ENCODE measurements at regions not wholly inside any gene's neighbourhood (a gene's known extent, or its start where the extent isn't known, plus 50 kb on each side); places are given as distances from the start of the nearest gene placed in this dataset.

DNA sequence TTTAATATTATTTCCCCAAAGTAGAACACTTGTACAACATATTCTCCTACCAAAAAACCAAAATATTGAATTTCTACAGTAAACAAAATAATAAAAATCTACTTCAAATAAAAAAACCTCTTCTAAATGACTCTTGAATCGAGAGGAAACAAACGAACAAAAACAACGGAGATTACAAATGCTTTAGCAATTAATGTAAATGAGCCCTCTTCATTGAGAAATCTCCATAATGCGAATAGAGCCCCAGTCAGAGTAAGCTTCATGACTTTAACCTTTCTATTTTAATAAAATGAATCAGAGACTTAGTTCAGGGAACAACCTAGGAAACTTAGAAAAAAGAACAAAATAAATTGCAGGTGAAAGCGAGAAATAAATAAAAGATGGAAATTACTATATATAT, 129.3 kb upstream of the SEMA6A start:
- Histone ChIP-seq H3K4me3 (no peak overlapping the region), H3K4me1 (no peaks in the 10 kb centered on the region), H3K27me3 (no peaks in the 10 kb centered on the region), H3K27ac (no peak overlapping the region), H3K36me3 (no peaks in the 10 kb centered on the region), H3K9me3 (no peaks in the 10 kb centered on the region)
- TF ChIP-seq, protein P1, sequence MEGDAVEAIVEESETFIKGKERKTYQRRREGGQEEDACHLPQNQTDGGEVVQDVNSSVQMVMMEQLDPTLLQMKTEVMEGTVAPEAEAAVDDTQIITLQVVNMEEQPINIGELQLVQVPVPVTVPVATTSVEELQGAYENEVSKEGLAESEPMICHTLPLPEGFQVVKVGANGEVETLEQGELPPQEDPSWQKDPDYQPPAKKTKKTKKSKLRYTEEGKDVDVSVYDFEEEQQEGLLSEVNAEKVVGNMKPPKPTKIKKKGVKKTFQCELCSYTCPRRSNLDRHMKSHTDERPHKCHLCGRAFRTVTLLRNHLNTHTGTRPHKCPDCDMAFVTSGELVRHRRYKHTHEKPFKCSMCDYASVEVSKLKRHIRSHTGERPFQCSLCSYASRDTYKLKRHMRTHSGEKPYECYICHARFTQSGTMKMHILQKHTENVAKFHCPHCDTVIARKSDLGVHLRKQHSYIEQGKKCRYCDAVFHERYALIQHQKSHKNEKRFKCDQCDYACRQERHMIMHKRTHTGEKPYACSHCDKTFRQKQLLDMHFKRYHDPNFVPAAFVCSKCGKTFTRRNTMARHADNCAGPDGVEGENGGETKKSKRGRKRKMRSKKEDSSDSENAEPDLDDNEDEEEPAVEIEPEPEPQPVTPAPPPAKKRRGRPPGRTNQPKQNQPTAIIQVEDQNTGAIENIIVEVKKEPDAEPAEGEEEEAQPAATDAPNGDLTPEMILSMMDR (IDR thresholded peaks at IDR 0.05), result no peak
- intact Hi-C loops (cut with DNase I), result no loop called here
- DNase-seq, result no peak
- no peak for ATAC-seq

DNA sequence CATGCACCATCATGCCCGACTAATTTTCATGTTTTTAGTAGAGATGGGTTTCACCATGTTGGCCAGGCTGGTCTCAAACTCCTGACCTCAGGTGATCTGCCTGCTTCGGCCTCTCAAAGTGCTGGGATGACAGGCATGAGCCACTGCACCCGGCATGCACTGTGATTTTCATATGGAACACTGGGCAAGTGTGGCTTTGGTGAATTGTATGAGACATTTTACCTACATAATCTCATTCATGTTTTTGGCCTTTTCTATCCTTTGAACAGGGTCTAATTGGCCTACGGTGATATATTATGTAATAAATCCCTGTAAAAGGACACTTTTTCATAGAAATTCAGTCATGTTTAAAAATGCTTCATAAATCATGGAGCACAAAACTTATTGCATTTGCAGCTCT, 128.7 kb upstream of the SEMA6A start:
- Histone ChIP-seq H3K4me3 (no peak overlapping the region), H3K27me3 (no peaks in the 10 kb centered on the region), H3K36me3 (no peaks in the 10 kb centered on the region), H3K4me1 (no peaks in the 10 kb centered on the region), H3K9me3 (no peaks in the 10 kb centered on the region), H3K27ac (no peak overlapping the region)
- DNase-seq (no peak), ATAC-seq (no peak)
- intact Hi-C loops (cut with DNase I), result no loop called here
- TF ChIP-seq, protein P1 (IDR thresholded peaks at IDR 0.05), result no peak

DNA sequence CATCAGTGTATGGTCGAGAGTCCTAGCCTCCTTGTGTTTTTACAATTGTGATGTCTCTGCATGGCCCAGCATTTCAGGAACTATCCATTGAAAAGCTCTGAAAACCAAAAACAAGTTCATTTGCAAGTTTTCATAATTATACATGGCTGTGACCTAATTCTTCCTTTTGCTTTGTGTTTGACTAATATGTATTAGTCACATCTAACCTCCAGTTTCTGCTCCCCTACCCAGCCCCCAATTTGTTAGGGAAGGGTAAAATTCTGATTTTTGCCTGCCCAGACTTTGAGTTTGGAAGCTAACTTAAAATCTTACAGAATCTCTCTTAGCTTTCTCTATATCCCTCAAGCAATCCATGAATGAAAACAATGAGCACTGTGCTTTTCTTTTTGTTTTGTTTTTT, 128.2 kb upstream of the SEMA6A start:
- DNase-seq (no peak), ATAC-seq (no peak)
- TF ChIP-seq, protein P1 (IDR thresholded peaks at IDR 0.05), result no peak
- Histone ChIP-seq H3K4me3 (no peak overlapping the region), H3K4me1 (no peaks in the 10 kb centered on the region), H3K36me3 (no peaks in the 10 kb centered on the region), H3K27me3 (no peaks in the 10 kb centered on the region), H3K27ac (no peak overlapping the region), H3K9me3 (no peaks in the 10 kb centered on the region)
- intact Hi-C loops (cut with DNase I), result no loop called here

DNA sequence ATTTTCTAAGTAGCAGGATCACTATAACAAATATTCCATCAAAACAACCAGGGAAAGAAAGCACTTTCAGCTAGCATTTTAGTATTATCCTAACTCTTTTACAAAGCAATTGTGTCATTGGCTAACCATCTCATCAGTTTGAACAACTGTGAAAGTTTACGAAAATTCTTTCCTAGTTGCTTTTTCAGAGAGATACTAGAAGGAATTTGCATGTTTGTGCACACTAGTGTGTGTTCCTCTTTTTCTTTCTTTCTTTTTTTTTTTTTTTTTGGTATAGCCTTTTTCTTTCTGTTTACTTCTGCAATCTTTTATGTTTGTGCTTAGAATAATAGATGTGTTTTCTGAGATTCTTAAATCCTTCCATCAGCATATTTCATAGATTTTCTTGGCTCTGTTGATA, 124.7 kb upstream of the SEMA6A start:
- Histone ChIP-seq H3K9me3 (no peaks in the 10 kb centered on the region), H3K27ac (no peak overlapping the region), H3K4me1 (no peaks in the 10 kb centered on the region), H3K36me3 (no peaks in the 10 kb centered on the region), H3K27me3 (no peaks in the 10 kb centered on the region), H3K4me3 (no peak overlapping the region)
- no peak for ATAC-seq
- TF ChIP-seq, protein P1 (IDR thresholded peaks at IDR 0.05), result no peak
- no peak for DNase-seq
- intact Hi-C loops (cut with DNase I), result no loop called here

DNA sequence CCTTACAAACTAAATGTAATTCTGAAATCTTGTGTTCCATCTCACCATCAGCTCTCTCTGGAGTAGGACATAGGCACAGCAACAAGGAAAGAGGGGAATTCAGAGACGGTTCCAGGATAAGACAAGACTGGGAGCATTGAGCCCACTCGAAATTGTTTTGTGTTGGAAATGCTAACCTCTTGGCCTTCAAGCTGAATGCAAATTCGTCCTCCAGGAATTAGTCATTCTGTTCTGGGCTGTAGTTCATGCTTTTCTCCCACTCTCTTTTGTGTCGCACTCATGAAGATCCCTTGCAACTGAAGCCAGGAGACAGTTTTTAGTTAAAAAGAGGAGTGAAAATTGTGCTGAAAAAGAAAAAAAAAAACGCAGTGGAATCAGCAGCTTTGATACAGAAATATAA, 121.7 kb upstream of the SEMA6A start:
- intact Hi-C loops (cut with DNase I), result no loop called here
- no peak for ATAC-seq
- DNase-seq, result no peak

DNA sequence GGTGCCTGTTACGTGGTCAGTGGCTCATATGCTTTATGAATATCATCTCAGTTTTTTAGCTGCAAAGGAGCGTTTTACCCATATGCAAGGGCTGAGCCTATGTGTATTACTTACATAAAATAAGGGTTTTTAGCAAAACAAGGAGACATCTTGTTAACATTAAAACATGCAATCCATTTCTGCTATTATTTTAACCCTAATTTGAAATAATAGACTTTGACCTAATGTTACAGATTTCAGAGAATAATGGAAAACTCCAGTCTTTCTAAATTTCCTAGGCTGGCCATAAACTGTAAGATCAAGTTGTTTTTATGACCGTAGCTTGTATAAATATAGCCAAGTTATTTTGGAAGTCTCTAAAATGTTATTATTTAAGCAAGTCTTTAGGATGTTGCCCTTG, 121.1 kb upstream of the SEMA6A start:
- DNase-seq, result no peak
- Histone ChIP-seq H3K4me1 (no peaks in the 10 kb centered on the region), H3K9me3 (no peaks in the 10 kb centered on the region), H3K4me3 (no peak overlapping the region), H3K36me3 (no peaks in the 10 kb centered on the region), H3K27me3 (no peaks in the 10 kb centered on the region), H3K27ac (no peak overlapping the region)
- TF ChIP-seq, protein P1 (IDR thresholded peaks at IDR 0.05), result no peak
- ATAC-seq, result no peak
- intact Hi-C loops (cut with DNase I), result no loop called here

More for the DNA sequence above, 121.7 kb upstream of the SEMA6A start:
- H3K4me3 ChIP-seq, result no peak overlapping the region
- no peaks in the 10 kb centered on the region for H3K4me1 ChIP-seq
- no peak overlapping the region for H3K27ac ChIP-seq
- H3K27me3 ChIP-seq, result no peaks in the 10 kb centered on the region
- no peaks in the 10 kb centered on the region for H3K36me3 ChIP-seq
- TF ChIP-seq, protein P1 (IDR thresholded peaks at IDR 0.05), result no peak
- H3K9me3 ChIP-seq, result no peaks in the 10 kb centered on the region
